ENCODE measurements at regions not wholly inside any gene's neighbourhood (a gene's known extent, or its start where the extent isn't known, plus 50 kb on each side); places are given as distances from the start of the nearest gene placed in this dataset.

DNA sequence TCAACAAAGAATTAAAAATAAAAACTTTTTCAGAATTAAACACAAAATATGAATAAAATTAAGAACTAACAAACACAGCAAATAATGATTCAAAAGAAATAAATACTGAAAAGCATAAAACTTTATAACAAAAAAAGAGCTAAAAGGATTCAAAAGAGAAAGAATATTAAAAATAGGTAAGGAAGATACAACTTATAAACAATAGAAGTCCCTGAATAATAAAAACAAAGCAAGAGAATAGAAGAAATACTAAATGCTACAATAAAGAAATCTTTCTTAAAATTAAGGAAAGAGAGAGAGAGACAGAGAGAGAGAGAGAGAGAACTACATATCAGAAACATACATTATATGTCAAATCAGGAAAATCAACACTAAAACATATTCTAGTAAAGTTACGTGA lies 619.9 kb upstream of the SLIT2 start:
- Histone ChIP-seq H3K27ac (ENCODE audit: extremely low read length, insufficient read depth, low read length) (no peak overlapping the region), H2AFZ (ENCODE audit: low read length) (no peak overlapping the region), H3K79me2 (ENCODE audit: insufficient read depth, low read length) (no peaks in the 10 kb centered on the region), H3K27me3 (ENCODE audit: control insufficient read depth in 1 of 2, insufficient read depth in 2 of 2, low read length in 2 of 2) (no peaks in the 10 kb centered on the region), H3K4me2 (ENCODE audit: low read depth, low read length) (no peak overlapping the region), H4K20me1 (ENCODE audit: insufficient read depth, low read length) (no peaks in the 10 kb centered on the region), H3K9me3 (ENCODE audit: low read length) (peaks cover 85% of the 10 kb centered on the region), H3K9ac (ENCODE audit: insufficient read depth, low read depth, low read length) (no peak overlapping the region), H3K36me3 (replicated peaks in 1 of 2; ENCODE audit: control insufficient read depth in 1 of 2, insufficient read depth in 2 of 2, low read length in 2 of 2) (no peaks in the 10 kb centered on the region), H3K4me1 (ENCODE audit: insufficient read depth, low read length) (no peaks in the 10 kb centered on the region), H3K4me3 (replicated peaks in 1 of 3; ENCODE audit: insufficient read depth in 1 of 3, low read depth in 2 of 3, low read length in 3 of 3) (no peak overlapping the region)
- in situ Hi-C loops (cut with HindIII; ENCODE audit: extremely low pct_ligation_motif_present, low pct_unique_long_range_greater_than_20kb): no loop called here
- BruUV-seq (replicated peaks): no TSS peak
- WGBS (ENCODE audit: low lambda C conversion rate): 4% methylated on average over 1 of the region's 1 CpG
- intact Hi-C loops (cut with micrococcal nuclease; ENCODE audit: unreplicated experiment): no loop called here
- DNase-seq (ENCODE audit: low spot score): no peak
- CTCF ChIA-PET (ENCODE audit: low intra/inter-chr PET ratio, low total read pairs): no interaction called here
- POLR2A ChIA-PET: no interaction called here
- no peak for FAIRE-seq
- no peak for TF ChIP-seq ZNF367 (CRISPR knock-in tag; IDR thresholded peaks at IDR 0.05; ENCODE audit: borderline replicate concordance)
- no peak for ATAC-seq

GRCh38 chr4:19623866-19624265 lies 627.8 kb upstream of the SLIT2 start:
- Histone ChIP-seq H3K9ac (ENCODE audit: insufficient read depth, low read depth, low read length) (no peak overlapping the region), H3K9me3 (ENCODE audit: low read length) (peaks cover 96% of the 10 kb centered on the region), H3K4me2 (ENCODE audit: low read depth, low read length) (no peak overlapping the region), H3K79me2 (ENCODE audit: insufficient read depth, low read length) (no peaks in the 10 kb centered on the region), H2AFZ (ENCODE audit: low read length) (no peak overlapping the region), H3K27ac (ENCODE audit: extremely low read length, insufficient read depth, low read length) (no peak overlapping the region), H4K20me1 (ENCODE audit: insufficient read depth, low read length) (no peaks in the 10 kb centered on the region), H3K4me3 (replicated peaks in 1 of 3; ENCODE audit: insufficient read depth in 1 of 3, low read depth in 2 of 3, low read length in 3 of 3) (no peak overlapping the region), H3K36me3 (replicated peaks in 1 of 2; ENCODE audit: control insufficient read depth in 1 of 2, insufficient read depth in 2 of 2, low read length in 2 of 2) (no peaks in the 10 kb centered on the region), H3K27me3 (ENCODE audit: control insufficient read depth in 1 of 2, insufficient read depth in 2 of 2, low read length in 2 of 2) (no peaks in the 10 kb centered on the region), H3K4me1 (ENCODE audit: insufficient read depth, low read length) (no peaks in the 10 kb centered on the region)
- no peak for TF ChIP-seq ZSCAN30 (CRISPR knock-in tag; IDR thresholded peaks at IDR 0.05)
- no peak for TF ChIP-seq ZNF407 (CRISPR knock-in tag; IDR thresholded peaks at IDR 0.05; ENCODE audit: not compliant biosample characterization)
- TF ChIP-seq EED (CRISPR knock-in tag; IDR thresholded peaks at IDR 0.05): no peak
- no peak for TF ChIP-seq NCOA1 (CRISPR knock-in tag; IDR thresholded peaks at IDR 0.05)
- no peak for TF ChIP-seq ZNF672 (CRISPR knock-in tag; IDR thresholded peaks at IDR 0.05)
- no peak for TF ChIP-seq BATF2 (CRISPR knock-in tag; IDR thresholded peaks at IDR 0.05)
- no peak for TF ChIP-seq ZBTB38 (CRISPR knock-in tag; IDR thresholded peaks at IDR 0.05)
- intact Hi-C loops (cut with micrococcal nuclease; ENCODE audit: unreplicated experiment): no loop called here
- ChIA-PET CTCF (ENCODE audit: low intra/inter-chr PET ratio, low total read pairs) (no interaction called here), POLR2A (no interaction called here)
- FAIRE-seq (no peak), DNase-seq (ENCODE audit: low spot score) (no peak), ATAC-seq (no peak)
- no TSS peak for BruUV-seq (replicated peaks)
- in situ Hi-C loops (cut with HindIII; ENCODE audit: extremely low pct_ligation_motif_present, low pct_unique_long_range_greater_than_20kb): no loop called here
- WGBS (ENCODE audit: low lambda C conversion rate): 3% methylated on average over 1 of the region's 1 CpG

Data from HepG2 (cell line).